ENCODE measurements at regions not wholly inside any gene's neighbourhood (a gene's known extent, or its start where the extent isn't known, plus 50 kb on each side); places are given as distances from the start of the nearest gene placed in this dataset.
"Not testable (repeated sequence)": the region's sequence is repeated elsewhere in the genome, so short reads cannot be mapped to it uniquely, and the experiment has no call there.

GRCh38 chr4:9709724-9710123 is 71.7 kb upstream of the DRD5 start:
- no peak for TF ChIP-seq CTCF (conservative IDR thresholded peaks at IDR 0.05; ENCODE audit: low read length)
- TF ChIP-seq EZH2phosphoT487 (IDR thresholded peaks at IDR 0.05; ENCODE audit: borderline replicate concordance) = no peak
- H3F3A ChIP-seq (ENCODE audit: low read depth) = no peaks in the 10 kb centered on the region
- no peaks in the 10 kb centered on the region for H3K36me3 ChIP-seq (ENCODE audit: insufficient read depth, low read length)
- no peaks in the 10 kb centered on the region for H3K79me2 ChIP-seq (ENCODE audit: insufficient read depth, low read length)
- no peaks in the 10 kb centered on the region for H3K27me3 ChIP-seq (ENCODE audit: insufficient read depth, low read length, poor library complexity, severe bottlenecking)
- no peak overlapping the region for H3K4me3 ChIP-seq (ENCODE audit: low read length, poor library complexity, severe bottlenecking)
- no peak overlapping the region for H3K9ac ChIP-seq (ENCODE audit: low read depth, low read length, poor library complexity, severe bottlenecking)
- no peaks in the 10 kb centered on the region for H3K9me3 ChIP-seq (ENCODE audit: insufficient read depth, low read depth, low read length)
- no peak overlapping the region for H3K4me2 ChIP-seq (ENCODE audit: low read depth, low read length, poor library complexity, severe bottlenecking)
- H3K4me1 ChIP-seq (ENCODE audit: insufficient read depth, low read length, poor library complexity, severe bottlenecking) = no peaks in the 10 kb centered on the region
- no peaks in the 10 kb centered on the region for H4K20me1 ChIP-seq (ENCODE audit: insufficient read depth, low read length, poor library complexity, severe bottlenecking)
- H3K9me2 ChIP-seq (replicated peaks; ENCODE audit: low read depth, low read length) = no peaks in the 10 kb centered on the region
- H2AFZ ChIP-seq (ENCODE audit: low read length) = no peak overlapping the region

GRCh38 chr4:9715271-9715670 is 66.2 kb upstream of the DRD5 start:
- H3K9me3 ChIP-seq (ENCODE audit: insufficient read depth, low read depth, low read length); H2AFZ ChIP-seq (ENCODE audit: low read length); H3K4me3 ChIP-seq (ENCODE audit: low read length, poor library complexity, severe bottlenecking); H3K79me2 ChIP-seq (ENCODE audit: insufficient read depth, low read length); H3K27me3 ChIP-seq (ENCODE audit: insufficient read depth, low read length, poor library complexity, severe bottlenecking); H4K20me1 ChIP-seq (ENCODE audit: insufficient read depth, low read length, poor library complexity, severe bottlenecking); H3K4me1 ChIP-seq (ENCODE audit: insufficient read depth, low read length, poor library complexity, severe bottlenecking); H3K9me2 ChIP-seq (replicated peaks; ENCODE audit: low read depth, low read length); H3F3A ChIP-seq (ENCODE audit: low read depth); H3K36me3 ChIP-seq (ENCODE audit: insufficient read depth, low read length); H3K9ac ChIP-seq (ENCODE audit: low read depth, low read length, poor library complexity, severe bottlenecking); H3K4me2 ChIP-seq (ENCODE audit: low read depth, low read length, poor library complexity, severe bottlenecking): not testable (repeated sequence)

- H3K4me2 ChIP-seq (ENCODE audit: low read depth, low read length, poor library complexity, severe bottlenecking) = no peak overlapping the region
- TF ChIP-seq EZH2phosphoT487 (IDR thresholded peaks at IDR 0.05; ENCODE audit: borderline replicate concordance) (no peak), CTCF (conservative IDR thresholded peaks at IDR 0.05; ENCODE audit: low read length) (no peak)
Measured at GRCh38 chr4:9716093-9716492, 65.3 kb upstream of the DRD5 start.

GRCh38 chr4:9718246-9718939 is 63.0 kb upstream of the DRD5 start:
- not testable (repeated sequence) for H3K9me3 ChIP-seq (ENCODE audit: insufficient read depth, low read depth, low read length); H2AFZ ChIP-seq (ENCODE audit: low read length); H3K79me2 ChIP-seq (ENCODE audit: insufficient read depth, low read length); H3F3A ChIP-seq (ENCODE audit: low read depth); H3K4me3 ChIP-seq (ENCODE audit: low read length, poor library complexity, severe bottlenecking); H3K9ac ChIP-seq (ENCODE audit: low read depth, low read length, poor library complexity, severe bottlenecking); H4K20me1 ChIP-seq (ENCODE audit: insufficient read depth, low read length, poor library complexity, severe bottlenecking); H3K9me2 ChIP-seq (replicated peaks; ENCODE audit: low read depth, low read length); H3K27me3 ChIP-seq (ENCODE audit: insufficient read depth, low read length, poor library complexity, severe bottlenecking); H3K36me3 ChIP-seq (ENCODE audit: insufficient read depth, low read length); H3K4me2 ChIP-seq (ENCODE audit: low read depth, low read length, poor library complexity, severe bottlenecking); H3K4me1 ChIP-seq (ENCODE audit: insufficient read depth, low read length, poor library complexity, severe bottlenecking)

More at GRCh38 chr4:9716093-9716492, 65.3 kb upstream of the DRD5 start:
- H3F3A ChIP-seq (ENCODE audit: low read depth) = no peaks in the 10 kb centered on the region
- H3K4me1 ChIP-seq (ENCODE audit: insufficient read depth, low read length, poor library complexity, severe bottlenecking) = no peaks in the 10 kb centered on the region
- no peaks in the 10 kb centered on the region for H3K9me2 ChIP-seq (replicated peaks; ENCODE audit: low read depth, low read length)
- no peaks in the 10 kb centered on the region for H3K9me3 ChIP-seq (ENCODE audit: insufficient read depth, low read depth, low read length)
- H3K4me3 ChIP-seq (ENCODE audit: low read length, poor library complexity, severe bottlenecking) = no peak overlapping the region
- H2AFZ ChIP-seq (ENCODE audit: low read length) = no peak overlapping the region
- no peaks in the 10 kb centered on the region for H4K20me1 ChIP-seq (ENCODE audit: insufficient read depth, low read length, poor library complexity, severe bottlenecking)
- no peaks in the 10 kb centered on the region for H3K36me3 ChIP-seq (ENCODE audit: insufficient read depth, low read length)
- no peak overlapping the region for H3K9ac ChIP-seq (ENCODE audit: low read depth, low read length, poor library complexity, severe bottlenecking)
- no peaks in the 10 kb centered on the region for H3K27me3 ChIP-seq (ENCODE audit: insufficient read depth, low read length, poor library complexity, severe bottlenecking)
- H3K79me2 ChIP-seq (ENCODE audit: insufficient read depth, low read length) = no peaks in the 10 kb centered on the region

- not testable (repeated sequence) for H3K79me2 ChIP-seq (ENCODE audit: insufficient read depth, low read length); H3K9me2 ChIP-seq (replicated peaks; ENCODE audit: low read depth, low read length)
Measured at GRCh38 chr4:9722131-9722530, 59.3 kb upstream of the DRD5 start.

More at GRCh38 chr4:9722131-9722530, 59.3 kb upstream of the DRD5 start:
- H3K36me3 ChIP-seq (ENCODE audit: insufficient read depth, low read length); H3K27me3 ChIP-seq (ENCODE audit: insufficient read depth, low read length, poor library complexity, severe bottlenecking); H4K20me1 ChIP-seq (ENCODE audit: insufficient read depth, low read length, poor library complexity, severe bottlenecking); H3K4me2 ChIP-seq (ENCODE audit: low read depth, low read length, poor library complexity, severe bottlenecking); H3K4me3 ChIP-seq (ENCODE audit: low read length, poor library complexity, severe bottlenecking); H3K4me1 ChIP-seq (ENCODE audit: insufficient read depth, low read length, poor library complexity, severe bottlenecking); H3K9me3 ChIP-seq (ENCODE audit: insufficient read depth, low read depth, low read length); H2AFZ ChIP-seq (ENCODE audit: low read length); H3F3A ChIP-seq (ENCODE audit: low read depth); H3K9ac ChIP-seq (ENCODE audit: low read depth, low read length, poor library complexity, severe bottlenecking): not testable (repeated sequence)

Data from Loucy (cell line).